KG1 (cell line): ENCODE measurements at regions not wholly inside any gene's neighbourhood (a gene's known extent, or its start where the extent isn't known, plus 50 kb on each side); places are given as distances from the start of the nearest gene placed in this dataset.
"Not testable (repeated sequence)": the region's sequence is repeated elsewhere in the genome, so short reads cannot be mapped to it uniquely, and the experiment has no call there.

ENCODE experiments used
- DNase-seq: peaks from one replicate; lab custom pipeline; 2025; lab: John Stamatoyannopoulos, UW

DNA sequence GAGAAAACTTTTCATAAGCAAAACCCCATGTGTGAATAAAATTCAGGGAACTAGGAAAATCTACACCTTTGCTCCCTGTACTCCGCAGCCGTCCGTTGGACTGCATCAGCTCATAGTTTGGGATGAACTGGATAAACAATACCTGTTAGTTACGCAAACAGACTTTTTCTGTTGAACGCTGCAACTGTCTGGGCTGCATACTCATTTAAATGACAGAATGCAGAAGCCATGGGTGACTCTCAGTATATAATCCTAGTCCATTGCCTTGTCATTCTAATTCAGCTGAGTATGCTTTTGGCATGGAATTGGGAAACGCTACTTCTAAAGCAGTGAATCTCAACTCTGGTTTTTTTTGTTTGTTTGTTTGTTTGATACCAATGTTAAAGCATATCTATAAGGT is 151.6 kb downstream of the SLITRK1 start:
- no peak for DNase-seq

DNA sequence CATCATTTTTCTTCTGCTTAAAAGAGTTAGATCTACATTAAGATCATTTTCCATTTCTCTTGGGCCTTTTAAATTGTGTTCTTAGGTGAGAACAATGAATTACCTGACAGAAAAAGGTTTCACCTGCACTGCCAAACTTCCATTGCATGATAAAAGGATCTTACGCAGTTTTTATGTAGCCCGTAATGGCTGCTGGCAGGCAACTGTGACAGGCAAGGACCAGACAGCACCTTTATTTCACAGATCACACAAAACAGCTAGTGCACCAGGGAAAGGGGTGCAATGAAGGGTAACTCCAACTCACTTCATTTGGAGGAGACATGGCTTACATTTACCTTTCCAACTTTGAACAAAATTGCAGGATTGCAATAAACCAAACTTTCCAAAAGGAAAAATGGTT is 159.8 kb downstream of the SLITRK1 start:
- DNase-seq, result no peak

DNA sequence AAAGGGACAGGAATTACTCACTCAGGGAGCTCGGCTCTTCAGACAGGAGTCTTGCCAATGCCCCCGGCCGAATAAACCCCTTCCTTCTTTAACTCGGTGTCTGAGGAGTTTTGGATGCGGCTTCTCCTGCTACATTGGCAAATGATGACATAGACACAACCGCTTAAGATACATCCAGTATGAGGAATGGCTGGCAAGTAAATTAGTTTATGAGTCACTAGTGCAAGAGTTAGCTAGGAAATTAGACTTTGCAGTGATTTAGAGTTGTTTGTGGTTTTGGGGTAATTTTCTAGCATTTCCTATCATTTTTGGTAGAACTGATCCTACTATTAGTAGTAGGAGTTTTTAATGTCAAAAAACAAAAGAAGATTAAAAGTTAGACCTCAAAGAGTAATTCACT is 166.2 kb downstream of the SLITRK1 start:
- no peak for DNase-seq

DNA sequence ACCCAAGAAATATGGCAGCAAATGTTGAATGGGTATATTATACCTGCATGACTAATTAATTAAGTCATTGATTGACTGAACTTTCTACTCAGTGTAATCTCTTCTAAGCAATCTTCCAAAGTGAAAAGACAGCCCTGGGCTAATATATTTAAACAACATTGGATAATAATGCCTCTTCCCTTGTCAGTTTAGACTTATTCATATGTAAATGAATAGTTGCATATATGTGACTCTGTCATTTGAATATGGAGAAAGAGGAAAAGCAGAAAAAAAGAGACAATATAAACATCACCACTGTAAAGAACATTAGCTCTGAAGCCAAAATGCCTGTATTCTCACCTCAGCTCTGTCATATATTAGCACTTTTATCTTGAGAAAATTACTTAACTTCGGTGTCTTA is 168.0 kb downstream of the SLITRK1 start:
- no peak for DNase-seq

DNA sequence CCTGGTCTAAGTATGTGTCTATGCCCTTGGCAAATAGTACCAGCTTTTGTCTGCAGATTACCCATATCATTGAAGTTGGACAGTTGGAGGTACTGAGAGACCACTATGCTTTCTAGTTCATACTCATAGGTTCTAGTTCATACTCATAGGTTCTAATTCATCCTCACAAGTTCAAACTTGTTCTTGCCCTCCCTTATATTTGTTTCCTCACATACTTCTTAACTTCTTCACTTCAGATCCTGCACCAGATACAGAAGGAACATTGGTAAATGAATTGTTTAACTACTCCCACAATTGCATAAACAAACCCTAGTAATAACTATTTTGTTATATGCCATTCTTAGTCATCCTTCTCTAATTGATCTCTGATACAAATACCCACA is 172.2 kb downstream of the SLITRK1 start:
- no peak for DNase-seq

DNA sequence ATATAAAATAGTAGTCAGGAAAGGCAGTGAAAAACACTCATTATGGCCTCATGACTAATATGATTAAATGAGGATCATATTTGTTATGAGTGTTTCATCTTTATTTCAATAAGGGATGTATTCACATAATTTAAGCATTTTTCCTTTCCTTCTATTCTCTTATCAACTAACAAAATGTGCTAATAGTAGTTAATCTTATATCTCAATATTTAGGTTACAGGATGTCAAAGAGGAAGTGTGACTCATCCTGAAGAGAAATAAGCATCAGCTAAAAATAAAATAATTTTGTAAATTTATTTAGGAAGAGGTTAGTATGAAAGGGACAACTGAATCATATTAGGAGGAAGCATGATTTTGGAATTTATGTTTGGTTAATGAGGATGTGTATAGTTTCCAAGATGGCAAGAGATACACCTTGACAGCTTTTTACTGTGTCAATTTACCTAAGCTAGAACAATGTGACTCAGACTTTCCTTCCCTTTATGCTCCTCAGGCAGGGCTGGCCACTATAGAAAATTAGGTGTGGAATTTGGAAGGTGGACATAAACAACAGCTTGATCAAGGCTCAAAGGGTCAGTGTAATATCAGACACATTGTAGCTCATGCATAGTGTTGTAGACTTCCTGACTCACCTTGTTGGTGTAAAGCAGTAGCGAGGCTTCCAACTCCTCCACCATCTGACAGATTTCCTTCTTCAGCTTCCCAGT is 172.7 kb downstream of the SLITRK1 start:
- DNase-seq, result no peak

DNA sequence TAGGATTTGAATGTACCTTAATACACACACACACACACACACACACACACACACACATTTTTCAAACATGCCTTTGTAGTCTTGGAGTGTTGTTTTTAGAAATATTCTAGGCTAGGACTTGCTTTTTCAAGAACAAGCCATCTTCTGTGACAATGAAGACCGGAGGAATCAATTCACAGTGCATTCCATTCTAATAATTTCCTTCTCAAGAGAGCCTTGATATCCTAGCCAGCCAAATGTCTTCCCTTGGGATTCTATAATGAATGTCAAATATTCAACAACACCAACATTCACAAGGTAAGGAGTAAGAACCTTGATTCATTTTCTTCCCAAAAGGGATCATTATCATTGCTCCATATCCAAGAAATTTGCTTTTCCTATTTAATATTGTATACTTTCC is 180.3 kb downstream of the SLITRK1 start:
- DNase-seq, result no peak

DNA sequence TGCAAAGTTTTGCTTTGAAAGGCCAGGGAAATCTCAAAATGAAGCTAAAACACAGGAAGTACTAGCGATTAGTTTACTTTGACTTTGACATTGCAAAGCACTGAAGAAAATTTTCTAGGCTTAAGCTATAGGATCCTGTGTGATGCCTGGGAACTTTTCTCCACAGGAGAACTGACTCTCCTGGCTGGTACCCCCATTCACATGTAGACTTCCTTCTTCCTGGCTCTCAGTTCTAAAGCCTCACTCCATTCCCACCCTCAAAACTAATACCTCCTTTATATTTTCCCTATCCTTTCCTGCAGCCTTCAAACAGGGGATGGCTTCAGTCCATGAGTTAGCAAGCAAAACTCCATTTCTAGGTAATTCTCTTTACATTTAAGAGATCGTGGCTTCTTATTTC is 189.5 kb downstream of the SLITRK1 start:
- no peak for DNase-seq

DNA sequence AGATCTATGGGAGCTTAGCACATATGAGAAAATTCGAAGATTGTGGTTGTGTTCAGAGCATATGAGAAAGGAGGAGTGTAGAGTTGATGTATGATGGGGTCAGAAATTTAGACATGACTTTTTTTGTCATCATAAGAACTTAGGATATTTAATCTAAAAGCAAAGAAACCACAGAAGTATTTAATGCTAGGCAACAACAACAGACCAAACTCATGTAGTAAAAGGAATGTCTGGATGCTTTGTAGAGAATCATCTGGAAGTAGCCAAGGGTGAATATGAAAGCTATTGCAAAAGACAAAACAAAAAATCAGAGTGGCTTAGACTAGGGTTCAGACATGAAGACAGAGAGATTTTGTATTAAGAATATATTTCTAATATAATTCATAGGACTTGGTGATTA is 190.3 kb downstream of the SLITRK1 start:
- DNase-seq, result no peak

DNA sequence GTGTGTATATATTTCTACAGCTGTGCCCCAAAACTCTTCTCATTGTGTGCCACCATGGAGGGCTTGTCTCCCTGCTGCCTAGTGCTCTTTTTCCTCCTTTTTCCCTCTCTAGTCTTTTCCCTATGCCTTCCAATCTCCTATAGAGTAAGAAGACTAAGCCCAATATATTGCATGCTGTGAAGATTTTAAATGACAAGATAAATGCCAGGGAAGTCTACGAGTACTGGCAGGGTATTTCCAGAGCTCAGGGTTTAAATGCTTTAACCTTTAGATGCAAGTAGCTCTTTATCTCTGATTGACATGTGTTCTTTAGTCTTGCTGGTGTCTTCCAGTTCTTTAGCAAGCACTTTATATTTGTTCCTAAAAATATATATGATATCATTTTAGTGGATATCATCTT is 200.7 kb downstream of the SLITRK1 start:
- DNase-seq, result no peak

DNA sequence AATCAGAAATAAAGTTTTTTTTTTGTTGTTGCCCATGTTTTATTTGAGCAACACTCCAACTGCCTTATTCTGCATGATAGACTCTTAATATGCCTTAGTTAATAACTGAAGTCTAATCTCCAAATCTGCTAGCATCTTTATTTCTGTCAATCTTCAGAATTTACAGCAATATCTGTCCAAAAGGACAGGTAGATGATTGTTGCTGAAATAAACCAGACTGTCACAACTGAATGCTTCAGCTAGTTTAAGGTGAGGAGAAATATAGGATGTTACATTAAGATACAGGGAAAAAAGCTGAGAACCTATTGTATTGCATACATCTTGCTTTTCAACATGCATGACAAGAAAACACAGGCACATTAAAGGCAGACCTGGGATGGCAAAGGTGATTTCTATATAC is 204.3 kb downstream of the SLITRK1 start:
- no peak for DNase-seq

DNA sequence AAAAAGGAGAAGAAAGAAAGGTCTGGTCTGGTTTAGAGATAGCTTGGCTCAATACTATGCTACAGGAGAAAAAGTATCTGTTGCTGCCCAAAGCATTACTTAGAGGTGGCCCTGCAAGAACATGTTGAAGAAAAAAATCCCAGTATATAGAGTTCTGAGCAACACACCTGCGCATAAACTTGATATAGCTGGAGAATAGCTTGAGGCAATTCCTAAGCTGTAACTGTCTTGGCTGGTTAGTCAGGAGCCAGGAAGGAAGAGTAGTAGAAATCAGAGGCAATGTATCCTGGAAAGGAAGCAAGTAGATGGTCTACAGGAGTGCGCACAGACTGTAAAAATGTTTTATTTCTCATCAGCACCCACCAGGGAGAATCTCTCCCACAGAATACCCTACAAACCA is 209.7 kb downstream of the SLITRK1 start:
- DNase-seq, result no peak

DNA sequence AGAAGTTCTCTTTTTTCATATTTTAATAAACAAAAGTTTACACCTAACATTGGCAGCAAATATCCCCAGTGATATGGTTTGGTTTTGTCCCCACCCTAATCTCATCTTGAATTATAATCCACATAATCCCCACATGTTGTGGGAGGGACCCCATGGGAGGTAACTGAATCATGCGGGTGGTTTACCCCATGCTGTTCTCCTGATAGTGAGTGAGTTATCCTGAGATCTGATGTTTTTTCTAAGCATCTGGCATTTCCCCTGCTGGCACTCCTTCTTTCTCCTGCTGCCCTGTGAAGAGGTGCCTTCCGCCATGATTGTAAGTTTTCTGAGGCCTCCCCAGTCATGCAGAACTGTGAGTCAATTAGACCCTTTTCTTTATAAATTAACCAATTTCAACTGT is 214.7 kb downstream of the SLITRK1 start:
- no peak for DNase-seq

DNA sequence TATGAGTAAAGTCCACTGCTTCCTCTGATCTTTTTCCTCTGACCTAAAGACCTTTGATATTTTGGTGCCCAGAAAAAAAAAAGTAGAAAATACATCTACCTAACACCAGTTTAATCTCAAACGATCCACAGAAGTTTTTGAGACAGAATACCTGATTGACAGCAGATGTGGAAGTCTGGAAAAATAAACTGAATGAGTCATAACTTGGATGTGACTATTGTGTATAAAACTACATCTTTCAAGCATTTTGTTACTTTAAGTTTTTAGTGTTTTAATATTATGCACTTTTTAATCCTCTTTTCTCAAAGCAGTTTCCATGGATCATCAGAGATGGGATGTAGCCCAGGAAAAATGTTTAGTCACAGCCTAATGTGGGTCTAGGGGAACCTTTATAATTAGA is 216.1 kb downstream of the SLITRK1 start:
- no peak for DNase-seq

DNA sequence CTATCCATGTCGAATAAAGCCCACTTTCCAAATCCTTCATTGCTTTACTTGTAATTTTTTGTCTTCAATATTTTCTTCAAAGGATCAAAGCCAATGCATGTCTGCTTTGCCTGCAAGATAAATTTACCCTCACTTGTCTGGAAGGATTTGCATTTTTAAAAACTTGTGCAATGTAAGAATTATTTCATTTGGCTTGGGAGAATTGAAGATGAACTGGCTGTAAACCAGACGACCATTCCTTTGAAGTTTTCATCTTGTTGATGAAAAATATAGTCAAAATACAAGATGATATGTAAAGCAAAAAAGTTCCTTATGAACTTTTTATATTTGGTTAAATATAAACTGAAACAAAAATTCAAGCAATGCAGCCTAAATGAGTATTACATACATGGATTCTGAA is 225.0 kb downstream of the SLITRK1 start:
- no peak for DNase-seq

DNA sequence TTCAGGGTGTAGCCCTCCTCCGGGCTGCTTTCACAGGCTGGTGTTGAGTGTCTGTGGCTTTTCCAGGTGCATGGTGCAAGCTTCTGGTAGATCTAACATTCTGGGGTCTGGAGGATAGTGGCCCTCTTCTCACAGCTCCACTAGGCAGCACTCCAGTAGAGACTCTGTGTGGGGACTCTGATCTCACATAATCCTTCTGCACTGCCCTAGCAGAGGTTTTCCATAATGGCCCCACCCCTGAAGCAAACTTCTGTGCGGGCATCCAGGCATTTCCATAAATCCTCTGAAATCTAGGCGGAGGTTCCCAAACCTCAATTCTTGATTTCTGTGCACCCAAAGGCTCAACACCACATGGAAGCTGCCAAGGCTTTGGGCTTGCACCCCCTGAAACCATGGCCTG is 239.7 kb downstream of the SLITRK1 start:
- not testable (repeated sequence) for DNase-seq

DNA sequence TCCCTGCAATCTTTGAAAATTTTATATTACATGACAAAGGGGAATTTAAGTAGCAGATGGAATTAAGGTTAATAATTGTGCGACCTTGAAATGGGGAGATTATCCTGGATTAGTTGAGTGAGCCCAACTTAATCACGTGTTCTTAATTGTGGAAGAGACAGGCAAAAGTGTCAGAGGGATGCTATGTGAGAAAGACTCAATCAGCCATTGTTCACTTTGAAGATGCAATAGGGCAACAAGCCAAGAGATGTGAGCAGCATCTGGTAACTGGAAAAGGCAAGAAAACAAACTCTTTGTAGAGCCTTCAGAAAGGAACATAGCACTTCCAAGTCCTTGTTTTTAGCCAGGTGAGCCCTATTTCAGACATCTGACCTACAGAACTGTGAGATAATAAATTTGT is 247.7 kb downstream of the SLITRK1 start:
- DNase-seq, result no peak

DNA sequence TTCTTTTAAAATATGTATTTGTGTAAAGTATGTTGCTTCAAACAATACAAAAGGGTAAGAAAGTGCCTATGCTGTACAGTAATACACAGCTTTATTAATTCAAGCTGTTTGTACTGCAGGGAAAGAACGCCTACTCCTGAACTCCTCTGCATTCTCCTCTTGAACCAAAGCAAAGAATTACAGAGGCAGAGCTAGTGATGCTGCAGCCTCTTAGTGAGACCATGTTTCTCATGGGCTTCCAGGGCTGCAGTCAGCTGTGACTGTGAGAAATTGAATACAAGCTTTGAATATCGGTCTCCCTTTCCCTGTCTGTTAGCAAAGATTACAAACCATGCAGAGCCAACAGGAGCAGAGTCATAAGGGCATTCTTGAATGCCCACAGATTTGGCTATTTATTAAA is 248.5 kb downstream of the SLITRK1 start:
- no peak for DNase-seq

DNA sequence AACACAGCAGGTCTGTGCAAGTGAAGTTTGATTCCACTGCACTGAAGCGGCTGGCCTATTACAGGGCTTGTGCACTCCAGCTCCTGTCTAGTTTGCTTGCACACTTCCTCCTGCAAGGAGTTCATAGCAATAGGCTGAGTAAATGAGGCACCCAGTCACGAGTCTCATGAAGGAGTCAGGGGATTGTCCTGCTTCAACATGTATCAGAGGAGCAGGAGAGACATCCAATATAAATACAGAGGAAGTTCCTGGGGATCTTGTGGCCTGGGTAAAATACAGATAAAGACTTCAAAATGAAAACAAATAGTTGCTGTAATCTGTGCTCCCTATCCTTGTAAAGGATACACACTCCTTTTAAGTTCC is 259.9 kb downstream of the SLITRK1 start:
- DNase-seq, result no peak

DNA sequence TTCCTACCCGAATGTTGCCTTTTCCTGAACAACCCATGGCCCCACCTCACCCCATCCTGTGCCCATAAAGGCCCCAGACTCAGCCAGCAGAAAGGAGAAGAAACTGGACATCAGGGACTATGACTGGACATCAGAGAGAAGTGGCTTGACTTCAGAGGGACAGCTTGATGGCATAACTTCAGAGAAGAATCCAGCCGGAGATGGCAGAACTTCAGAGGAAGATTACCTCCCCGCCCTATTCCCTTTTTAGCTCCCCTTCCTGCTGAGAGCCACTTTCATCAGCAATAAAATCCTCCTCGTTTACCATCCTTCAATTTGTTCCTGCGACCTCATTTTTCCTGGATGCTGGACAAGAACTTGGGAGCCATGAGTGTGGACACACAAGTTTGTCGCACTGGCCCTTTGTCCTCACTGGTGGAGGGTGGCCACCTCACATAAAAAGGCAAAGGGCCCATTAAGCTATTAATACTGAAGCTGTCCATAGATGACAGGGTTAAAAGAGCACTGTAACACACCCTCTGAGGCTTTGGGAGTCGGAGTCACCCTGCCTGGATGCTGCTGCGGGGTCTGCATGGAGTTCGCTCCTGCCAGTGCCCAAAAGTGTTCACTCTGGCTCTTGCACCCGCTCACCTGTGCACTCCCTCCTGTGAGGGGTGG is 260.4 kb downstream of the SLITRK1 start:
- DNase-seq, result no peak

DNA sequence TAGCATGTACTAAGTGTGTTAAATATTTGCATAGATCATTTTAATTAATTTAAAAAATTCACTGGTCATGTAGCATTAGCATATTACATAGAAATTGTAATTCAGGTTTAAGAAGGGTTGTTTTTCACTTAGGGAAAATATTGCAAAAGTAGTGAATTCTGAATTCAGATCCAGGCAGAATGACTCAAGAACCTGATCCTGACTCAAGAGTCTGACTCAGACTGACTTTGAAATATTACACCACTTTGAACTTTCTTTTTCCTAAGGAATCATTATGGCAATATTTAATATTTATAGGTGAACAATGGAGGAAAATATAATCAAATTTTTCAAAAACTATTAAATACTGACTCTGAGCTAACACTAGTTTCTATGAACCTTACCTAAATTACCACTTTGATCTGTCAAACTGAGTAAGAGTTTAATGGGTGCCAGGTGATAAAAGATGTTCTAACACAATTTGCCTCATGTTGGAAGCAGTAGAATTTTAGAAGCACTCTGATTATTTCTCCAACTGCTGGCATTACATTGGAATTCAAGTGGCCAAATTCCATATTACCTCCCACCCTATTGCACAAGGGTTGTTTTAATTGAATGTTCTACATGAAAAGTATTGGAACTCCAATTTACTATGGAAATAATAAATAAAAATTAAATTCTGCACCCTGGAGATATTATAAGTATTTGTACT is 261.6 kb downstream of the SLITRK1 start:
- DNase-seq, result no peak

DNA sequence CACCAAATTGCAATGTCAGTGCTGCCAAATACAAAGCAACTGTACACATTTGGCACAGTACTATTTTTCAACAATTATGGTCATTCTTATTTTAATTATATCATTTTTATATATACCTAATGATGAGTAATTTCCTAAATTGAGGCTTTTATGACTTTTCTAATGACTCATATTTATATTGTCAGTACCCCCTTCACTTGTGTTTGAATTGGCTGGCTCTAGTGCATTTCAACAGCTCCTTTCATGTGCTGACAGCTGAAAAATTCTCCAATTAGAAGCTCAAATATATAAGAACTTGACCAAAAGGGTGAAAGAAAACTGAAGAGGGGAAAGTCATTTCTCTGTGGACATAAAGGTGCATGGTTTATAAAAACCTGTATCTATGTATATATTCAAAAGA is 263.3 kb downstream of the SLITRK1 start:
- DNase-seq, result no peak

DNA sequence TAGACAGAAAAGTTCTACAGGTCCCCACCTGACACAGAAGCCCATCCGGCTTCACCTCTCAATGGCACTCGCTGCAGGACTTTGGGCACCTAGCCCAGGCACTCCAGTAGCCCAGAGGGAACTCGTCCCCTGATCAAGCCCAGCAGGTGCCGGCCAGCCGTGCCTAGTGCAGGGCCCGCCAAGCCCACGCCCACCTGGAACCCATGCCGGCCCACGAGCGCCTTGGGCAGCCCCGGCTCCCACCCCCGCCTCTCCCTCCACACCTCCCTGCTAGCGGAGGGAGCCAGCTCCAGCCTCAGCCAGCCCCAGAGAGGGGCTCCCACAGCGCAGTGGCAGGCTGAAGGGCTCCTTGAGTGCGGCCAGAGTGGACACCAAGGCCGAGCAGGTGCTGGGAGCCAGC is 268.8 kb downstream of the SLITRK1 start:
- no peak for DNase-seq

DNA sequence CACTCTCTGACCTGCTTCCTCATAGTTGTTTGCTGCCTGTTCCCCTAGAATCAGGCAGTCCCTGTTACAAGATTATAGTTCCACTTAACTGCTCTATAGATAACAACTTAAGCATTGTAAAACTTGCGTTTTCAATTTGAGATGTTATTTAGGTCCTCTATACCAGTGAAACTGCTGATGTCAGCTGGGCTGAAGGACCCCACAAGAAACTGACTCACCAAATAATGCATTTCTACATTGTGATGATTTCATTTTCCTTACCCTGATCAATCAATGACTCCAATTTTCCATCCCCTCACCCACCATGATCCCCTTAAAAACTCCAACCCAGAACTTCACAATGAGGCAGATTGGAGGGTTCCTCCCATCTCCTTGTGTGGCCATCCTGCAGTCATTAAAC is 280.7 kb downstream of the SLITRK1 start:
- no peak for DNase-seq
